Heart left ventricle (tissue), 16 donors: ENCODE measurements at regions not wholly inside any gene's neighbourhood (a gene's known extent, or its start where the extent isn't known, plus 50 kb on each side); places are given as distances from the start of the nearest gene placed in this dataset.

Experiments
- ATAC-seq, 4 donors: fragments of 200-7000 bp; cut with Tn5 transposase; one replicate each; pipeline ENCODE4 v1.9.1; 2020 to 2022; ENCODE audit warnings: moderate library complexity in 4 of 4, mild to moderate bottlenecking in 3 of 4, moderate number of reproducible peaks in 1 of 4
- DNase-seq, 5 donors: peaks; one replicate each; pipeline ENCODE4 v3.0.0-alpha.2; 2020
- H3K27ac ChIP-seq, 12 donors: fragments of 200-600 bp; sonication (generic) in 4 of 12; one replicate each; pipeline versions ENCODE4 v1.5.0 to v1.8.0; 2016 to 2022; ENCODE audit warnings: mild to moderate bottlenecking in 2 of 12
- H3K27me3 ChIP-seq, 9 donors: fragments of 200-600 bp; sonication (generic) in 2 of 9; one replicate each; pipeline versions ENCODE4 v1.5.1 to v1.8.0; 2016 to 2022; ENCODE audit warnings: mild to moderate bottlenecking in 3 of 9
- H3K36me3 ChIP-seq, 9 donors: fragments of 200-600 bp; sonication (generic) in 2 of 9; one replicate each; pipeline versions ENCODE4 v1.5.0 to v1.8.0; 2018 to 2022; ENCODE audit warnings: mild to moderate bottlenecking in 2 of 9
- H3K4me1 ChIP-seq, 12 donors: fragments of 200-600 bp; sonication (generic) in 4 of 12; one replicate each; pipeline versions ENCODE4 v1.5.0 to v1.8.0; 2016 to 2022; ENCODE audit warnings: mild to moderate bottlenecking in 3 of 12
- H3K4me3 ChIP-seq, 12 donors: fragments of 200-600 bp; sonication (generic) in 4 of 12; one replicate each; pipeline versions ENCODE4 v1.5.0 to v1.8.0; 2017 to 2022; ENCODE audit warnings: mild to moderate bottlenecking in 9 of 12, moderate library complexity in 4 of 12
- H3K9me3 ChIP-seq, 12 donors: fragments of 200-600 bp; sonication (generic) in 4 of 12; one replicate each; pipeline versions ENCODE4 v1.5.0 to v1.8.0; 2016 to 2022; ENCODE audit warnings: mild to moderate bottlenecking in 1 of 12
- CTCF ChIP-seq, 12 donors: fragments of 200-600 bp; sonication (generic) in 4 of 12; IDR thresholded peaks; one replicate each; pipeline versions ENCODE4 v1.5.0 to v1.8.0; 2018 to 2022; ENCODE audit warnings: antibody characterized with exemption in 12 of 12, mild to moderate bottlenecking in 5 of 12
- POLR2A ChIP-seq, 2 donors: fragments of 450-650 bp; IDR thresholded peaks; one replicate each; pipeline ENCODE4 v1.6.1; 2017; ENCODE audit warnings: antibody characterized with exemption in 2 of 2, mild to moderate bottlenecking in 2 of 2, moderate library complexity in 2 of 2
- WGBS, 4 donors: extraction: QIAGEN DNeasy Blood & Tissue Kit in 2 of 4; methylation state at CpG; one replicate each; pipeline versions ENCODE4 v1.1.5 to v1.1.7; 2013 to 2018; 5-methylcytosine and 5-hydroxymethylcytosine counted together
- intact Hi-C, 10 donors: fragments of 100-400 bp; cut with DNase I; formaldehyde crosslinking; loops; one replicate each; pipeline versions ENCODE4 v1.11.1 to v1.14.2; 2022
- donor health status: ischemic (EF 13 %, LVEDD 7.1; RV severe dilation, severe dysfunction).
- donor health status: healthy with polysubstance abuse.
- donor health status: DM: no; HTN: yes; CAD: no.
- donor health status: DM: no; HTN: no; CAD: no.
- donor health status: ischemic (EF 25% LVEDD 6.9; RV normal size, moderate dysfunction).
- donor health status: ischemic (EF 25% LVEDD 5.7; RV mildly dilated, moderate dysfunction).
- donor health status: healthy.
- donor health status: DM: yes; HTN: yes; CAD: no.
- donor health status: ischemic (EF 35%, LVEDD 5.7; RV mildly dilated, moderate dysfunction).
- donor health status: nonischemic (EF 11% LVEDD 7.7; RV severe dilation, severe dysfunction).
- donor health status: DM: yes; HTN: yes; CAD: no.
- donor health status: PGD.
- donor health status: ischemic (EF 29% LVEDD 5.4; RV normal size, mild dysfunction).
- donor health status: nonischemic (EF 23%, LVEDD 6.1; RV moderate dilation, normal function).

- intact Hi-C loops, result no loop called here
- Histone ChIP-seq H3K9me3 (no peaks in the 10 kb centered on the region), H3K27me3 (no peaks in the 10 kb centered on the region), H3K36me3 (no peaks in the 10 kb centered on the region), H3K4me3 (no peak overlapping the region), H3K4me1 (no peaks in the 10 kb centered on the region), H3K27ac (no peak overlapping the region)
- TF ChIP-seq POLR2A (IDR thresholded peaks at IDR 0.05), result no peak
- TF ChIP-seq CTCF (IDR thresholded peaks at IDR 0.05), result no peak
- WGBS, 4 donors, result 76 to 82% (median 80%) methylated on average over 3 of the region's 3 CpGs
- ATAC-seq (no peak), DNase-seq (no peak)
These were observed 474.5 kb upstream of the DDX18 start for GRCh38 chr2:117339980-117340379.

GRCh38 chr2:117341690-117342089 lies 472.8 kb upstream of the DDX18 start:
- Histone ChIP-seq H3K9me3 (no peaks in the 10 kb centered on the region), H3K27ac (no peak overlapping the region), H3K36me3 (no peaks in the 10 kb centered on the region), H3K4me1 (no peaks in the 10 kb centered on the region), H3K27me3 (no peaks in the 10 kb centered on the region), H3K4me3 (no peak overlapping the region)
- ATAC-seq, result no peak
- WGBS, 4 donors, result 73 to 84% (median 83%) methylated on average over 5 of the region's 5 CpGs
- intact Hi-C loops, result no loop called here
- DNase-seq, result no peak
- TF ChIP-seq POLR2A (IDR thresholded peaks at IDR 0.05) (no peak), CTCF (IDR thresholded peaks at IDR 0.05) (no peak)

- no peak for DNase-seq
- Histone ChIP-seq H3K9me3 (no peaks in the 10 kb centered on the region), H3K36me3 (no peaks in the 10 kb centered on the region), H3K4me3 (no peak overlapping the region), H3K4me1 (no peaks in the 10 kb centered on the region), H3K27me3 (no peaks in the 10 kb centered on the region), H3K27ac (no peak overlapping the region)
- no peak for TF ChIP-seq POLR2A (IDR thresholded peaks at IDR 0.05)
- no peak for TF ChIP-seq CTCF (IDR thresholded peaks at IDR 0.05)
- ATAC-seq, result no peak
- intact Hi-C loops, result no loop called here
These were observed 472.1 kb upstream of the DDX18 start for GRCh38 chr2:117342415-117342814.

- no peak for TF ChIP-seq POLR2A (IDR thresholded peaks at IDR 0.05)
- no peak for TF ChIP-seq CTCF (IDR thresholded peaks at IDR 0.05)
- Histone ChIP-seq H3K36me3 (no peaks in the 10 kb centered on the region), H3K4me3 (no peak overlapping the region), H3K4me1 (no peaks in the 10 kb centered on the region), H3K9me3 (no peaks in the 10 kb centered on the region), H3K27ac (no peak overlapping the region), H3K27me3 (no peaks in the 10 kb centered on the region)
- ATAC-seq, result no peak
- intact Hi-C loops, result no loop called here
- WGBS, 4 donors, result 55 to 72% (median 61%) methylated on average over 4 of the region's 4 CpGs
- no peak for DNase-seq
These were observed 464.8 kb upstream of the DDX18 start for GRCh38 chr2:117349687-117350086.
